ENCODE measurements at regions not wholly inside any gene's neighbourhood (a gene's known extent, or its start where the extent isn't known, plus 50 kb on each side); places are given as distances from the start of the nearest gene placed in this dataset.

DNA sequence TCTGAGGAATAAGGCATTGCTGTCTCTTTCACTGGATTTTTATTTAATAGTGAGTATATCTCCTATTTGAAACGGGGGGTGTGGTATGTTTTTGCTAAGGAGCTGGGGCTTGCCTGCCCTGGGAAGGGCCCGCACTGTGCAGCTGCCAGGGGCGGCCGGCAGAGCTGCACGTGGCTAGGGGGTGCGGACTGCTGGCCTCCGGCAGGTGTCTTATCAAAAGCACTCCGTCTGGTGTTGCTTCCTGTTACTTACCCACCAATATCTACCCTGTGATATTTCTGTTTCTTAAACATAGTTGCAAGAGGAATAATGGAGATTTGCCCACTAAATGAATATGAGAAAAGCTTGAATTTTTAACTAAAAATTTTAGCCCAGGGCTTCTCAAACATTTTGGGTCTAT is 232.0 kb downstream of the IRX1 start:
- no peak for DNase-seq

DNA sequence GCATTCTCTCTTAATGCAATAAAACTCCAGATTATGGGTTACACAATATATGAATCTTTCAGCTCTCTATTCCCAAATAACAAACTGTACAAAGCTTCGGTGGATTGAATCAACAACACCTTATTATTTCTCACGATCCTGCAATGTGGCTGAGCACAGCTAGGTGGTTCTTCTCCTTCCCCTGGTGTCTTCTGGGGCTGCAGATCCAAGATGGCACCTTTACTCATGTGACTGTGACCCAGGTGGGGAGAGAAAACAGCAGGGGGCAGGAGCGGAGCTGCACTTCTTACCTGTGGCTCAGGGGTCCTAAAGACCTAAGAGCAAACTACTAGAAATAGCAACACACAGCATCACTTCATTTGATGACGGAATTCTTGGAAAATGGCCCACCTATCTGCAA is 233.1 kb downstream of the IRX1 start:
- no peak for DNase-seq

GRCh38 chr5:3833566-3833965 is 237.9 kb downstream of the IRX1 start:
- no peak for DNase-seq

- DNase-seq, result no peak
These were observed 240.2 kb downstream of the IRX1 start for GRCh38 chr5:3835811-3836210.

GRCh38 chr5:3836528-3836927 is 240.9 kb downstream of the IRX1 start:
- no peak for DNase-seq

DNA sequence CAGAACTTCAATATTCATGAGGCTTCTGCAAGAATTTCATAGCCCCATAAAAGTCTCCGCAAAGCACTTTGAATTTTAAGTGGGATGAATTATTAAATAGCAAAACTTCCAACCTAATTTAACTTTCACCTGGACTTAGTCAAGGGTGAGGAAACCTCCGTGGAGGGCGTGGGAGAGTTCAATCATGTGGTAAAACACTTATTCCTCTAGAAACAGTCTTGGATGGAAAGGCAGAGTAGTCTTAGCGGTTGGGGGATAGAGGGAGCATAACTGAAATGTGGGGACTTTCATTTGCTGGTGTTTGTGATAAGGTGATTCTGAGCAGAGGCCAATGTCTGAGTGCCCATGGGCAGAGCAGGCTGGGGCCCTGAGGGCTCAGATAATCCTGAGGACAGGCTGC is 241.9 kb downstream of the IRX1 start:
- DNase-seq, result no peak

- DNase-seq, result no peak
These were observed 243.5 kb downstream of the IRX1 start for GRCh38 chr5:3839151-3839550.

DNA sequence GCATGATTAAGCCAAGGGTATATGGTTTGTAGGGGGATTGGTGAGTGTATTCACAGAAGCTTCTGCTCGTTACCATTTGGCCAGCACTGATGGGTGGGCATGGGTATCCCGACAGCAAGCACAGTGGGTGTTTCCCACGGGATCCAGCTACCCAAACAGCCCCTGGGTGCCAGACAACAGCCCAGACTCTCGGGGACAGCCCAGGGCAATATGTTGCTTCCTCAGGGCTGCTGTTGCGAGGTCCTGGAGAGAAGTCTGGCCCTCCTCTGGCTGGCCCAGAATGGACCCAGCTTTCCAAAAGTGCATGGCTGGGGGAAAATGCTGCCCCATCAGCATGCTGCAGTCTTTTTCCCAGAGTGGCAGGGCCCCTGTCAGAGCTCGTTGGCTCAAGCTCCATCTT is 247.0 kb downstream of the IRX1 start:
- DNase-seq, result no peak

GRCh38 chr5:3843706-3844105 is 248.1 kb downstream of the IRX1 start:
- DNase-seq, result no peak

DNA sequence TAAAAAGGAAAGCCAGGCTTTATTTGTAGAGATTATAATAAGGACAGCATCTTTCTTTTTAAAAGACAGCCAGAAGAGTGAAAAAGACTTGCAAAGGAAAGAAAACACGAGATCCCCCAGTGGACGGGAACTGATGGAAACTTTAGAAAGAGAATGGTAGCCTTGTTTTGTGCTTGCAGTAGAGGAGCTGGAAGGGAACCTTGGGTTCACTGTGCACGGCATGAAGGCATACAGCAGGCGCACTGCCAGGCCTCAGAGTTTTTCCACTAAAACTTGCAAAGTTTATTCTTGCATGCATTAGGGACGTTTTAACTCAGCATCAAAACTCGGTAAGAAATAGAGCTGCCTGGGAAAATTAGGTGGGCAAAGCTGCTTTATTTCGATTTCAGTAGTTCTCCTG is 248.6 kb downstream of the IRX1 start:
- no peak for DNase-seq

DNA sequence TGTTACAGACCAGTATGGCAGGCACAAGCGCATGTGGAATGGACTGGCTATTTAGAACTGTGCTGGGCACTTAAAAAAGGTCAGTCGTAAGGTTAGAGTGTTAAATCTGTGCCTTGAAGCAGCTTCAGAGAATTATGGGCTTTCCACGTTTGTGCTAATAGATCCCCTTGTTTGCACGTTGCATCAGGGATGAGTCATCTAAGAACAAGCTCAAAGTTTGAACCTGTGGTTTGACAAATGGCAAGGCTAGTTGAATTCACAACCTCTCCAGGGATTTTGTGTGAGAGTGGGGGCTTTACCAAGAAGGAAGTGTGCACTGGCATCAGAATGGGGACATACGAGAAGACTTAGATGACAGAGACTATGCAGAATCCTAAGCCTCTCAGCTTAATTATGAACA is 249.6 kb downstream of the IRX1 start:
- DNase-seq, result no peak

- DNase-seq, result no peak
These were observed 256.7 kb downstream of the IRX1 start for GRCh38 chr5:3852161-3852916.

DNA sequence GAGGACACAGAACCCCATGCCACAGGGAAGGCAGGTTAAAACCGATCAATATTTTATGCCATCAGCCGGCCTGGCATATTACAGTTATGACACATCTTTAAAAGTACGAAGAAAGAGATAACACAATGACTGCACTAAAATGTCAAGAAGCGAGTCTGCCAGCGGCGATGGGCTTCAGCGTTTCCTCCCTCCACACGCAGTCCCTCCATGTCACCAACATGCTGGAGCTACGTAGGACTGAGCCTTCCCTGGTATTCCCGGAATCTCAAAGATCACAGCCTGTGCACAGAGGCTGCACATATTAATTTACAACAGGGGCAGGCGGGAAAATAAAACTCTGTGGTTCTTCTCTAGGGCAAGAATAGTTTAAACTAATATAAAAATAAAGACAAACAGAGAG is 257.7 kb downstream of the IRX1 start:
- DNase-seq, result no peak

- DNase-seq, result no peak
These were observed 258.7 kb downstream of the IRX1 start for GRCh38 chr5:3854188-3854821.

DNA sequence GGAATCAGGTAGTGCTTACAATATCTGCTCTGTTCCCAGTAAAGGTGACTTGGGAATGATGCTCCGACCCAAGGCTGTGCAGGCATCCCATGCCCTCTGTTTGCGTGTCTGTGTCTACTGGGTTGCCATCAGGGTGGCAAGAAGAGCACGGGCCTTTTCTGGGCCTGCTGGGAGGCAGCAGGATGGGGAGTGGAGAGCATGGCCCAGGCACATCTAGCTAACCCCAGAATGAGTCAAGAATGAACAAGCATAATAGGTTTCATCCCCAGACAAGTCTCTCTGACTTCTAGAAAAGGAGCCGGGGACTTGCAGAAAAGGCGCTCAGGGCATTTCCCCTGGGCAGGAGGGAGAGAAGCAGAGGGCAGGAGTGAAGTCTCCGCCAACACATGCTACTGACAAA is 260.4 kb downstream of the IRX1 start:
- DNase-seq, result no peak

GRCh38 chr5:3858524-3858923 is 262.9 kb downstream of the IRX1 start:
- no peak for DNase-seq

DNA sequence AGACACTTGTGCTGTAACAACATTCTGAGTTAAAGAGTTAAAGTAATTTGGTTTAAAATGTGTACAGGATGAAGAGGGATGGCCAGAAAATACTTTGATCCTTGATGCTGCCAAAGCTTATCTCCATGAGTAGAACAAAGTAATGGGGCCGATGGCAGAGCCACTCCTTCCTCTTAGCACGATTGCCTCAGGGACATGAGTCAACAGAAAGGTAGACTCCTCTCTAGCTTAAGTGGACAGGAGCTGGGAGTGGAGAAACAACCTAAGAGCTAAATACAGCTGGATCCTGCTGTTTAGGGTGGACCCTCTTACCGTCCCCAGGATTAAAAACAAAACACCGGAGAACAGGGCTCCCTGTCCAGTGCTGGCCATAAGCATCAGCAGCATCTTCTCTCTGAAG is 267.3 kb downstream of the IRX1 start:
- DNase-seq, result no peak

DNA sequence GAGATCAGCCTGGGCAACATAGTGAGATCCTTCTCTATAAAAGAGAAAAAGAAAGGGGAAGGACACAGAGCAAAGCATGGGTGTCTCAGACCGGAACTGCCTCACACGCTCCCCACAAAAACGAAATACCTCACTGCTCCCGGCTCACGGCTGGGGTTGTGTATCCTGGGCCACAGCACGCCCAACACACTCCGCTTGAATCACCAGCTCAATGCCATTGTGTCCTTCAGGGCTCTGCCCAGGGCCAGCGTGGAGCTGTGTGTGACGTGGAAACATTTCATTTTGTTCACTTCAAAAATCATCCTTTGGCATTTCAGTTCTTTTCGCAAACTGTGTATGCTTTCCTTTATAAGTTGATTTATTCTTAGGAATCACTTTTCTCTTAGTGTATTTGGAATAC is 279.5 kb downstream of the IRX1 start:
- no peak for DNase-seq

- DNase-seq, result no peak
These were observed 282.6 kb downstream of the IRX1 start for GRCh38 chr5:3878267-3878666.

DNA sequence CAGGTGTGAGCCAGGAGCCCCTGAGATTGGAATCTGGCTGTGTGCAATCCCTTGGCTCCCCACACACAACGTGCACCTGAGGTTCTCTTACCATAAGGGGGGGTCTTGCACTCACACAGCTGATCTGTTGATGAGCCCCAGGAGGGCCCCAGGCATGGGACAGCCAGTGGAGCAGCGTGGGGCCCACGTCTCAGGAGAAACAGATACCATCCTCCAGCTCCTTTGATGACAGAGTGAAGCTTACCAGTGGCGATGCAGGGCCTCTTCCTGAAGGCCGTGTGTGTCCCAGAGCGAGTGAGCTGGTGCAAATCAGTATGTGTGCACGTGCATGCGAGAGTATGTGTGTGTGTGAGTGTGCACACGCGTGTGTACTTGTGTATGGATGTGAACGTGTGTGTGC is 287.4 kb downstream of the IRX1 start:
- no peak for DNase-seq

DNA sequence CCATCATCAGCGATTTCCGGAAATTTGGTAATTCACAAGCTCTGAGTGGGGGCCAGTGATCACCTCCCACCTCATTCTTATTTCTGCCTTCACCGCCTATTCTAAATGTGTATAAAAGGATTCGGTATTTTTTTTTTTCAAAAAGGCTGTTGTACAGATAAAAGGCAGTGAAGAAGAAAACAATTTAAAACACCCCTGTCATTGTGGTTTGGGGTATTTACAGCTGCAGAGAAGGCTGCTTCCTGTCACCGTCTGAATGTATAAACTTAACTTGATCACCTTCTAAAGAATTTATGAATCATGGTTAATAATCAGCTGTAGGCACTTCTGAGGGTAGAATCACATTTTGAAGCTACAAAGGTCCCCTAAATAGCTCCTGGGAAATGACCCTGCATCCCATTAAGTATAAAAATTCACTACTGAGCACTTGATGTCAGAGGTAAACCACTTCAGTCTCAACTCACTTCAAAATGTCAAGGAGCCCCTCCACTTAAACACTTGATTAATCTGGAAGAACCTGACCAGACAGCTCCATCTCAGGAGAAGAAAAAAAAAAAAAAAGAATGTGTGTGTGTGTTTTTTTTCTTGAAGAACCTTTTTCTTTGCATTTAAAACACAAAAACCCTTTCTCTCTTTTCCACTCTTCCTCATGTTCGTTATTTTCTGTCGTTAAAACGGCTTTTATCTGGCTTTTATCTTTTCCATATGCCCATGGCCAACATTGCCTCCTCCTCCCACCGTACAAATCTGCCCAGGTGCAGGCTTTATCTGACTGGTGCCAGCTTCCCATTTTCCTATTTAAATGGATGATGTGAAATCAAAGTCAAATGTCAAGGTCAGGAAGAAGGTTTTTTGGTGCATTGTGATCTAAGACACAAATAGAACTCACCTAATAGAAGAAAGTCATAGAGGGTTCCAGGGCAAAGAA is 291.2 kb downstream of the IRX1 start:
- no peak for DNase-seq

GRCh38 chr5:3888310-3888709 is 292.7 kb downstream of the IRX1 start:
- no peak for DNase-seq

DNA sequence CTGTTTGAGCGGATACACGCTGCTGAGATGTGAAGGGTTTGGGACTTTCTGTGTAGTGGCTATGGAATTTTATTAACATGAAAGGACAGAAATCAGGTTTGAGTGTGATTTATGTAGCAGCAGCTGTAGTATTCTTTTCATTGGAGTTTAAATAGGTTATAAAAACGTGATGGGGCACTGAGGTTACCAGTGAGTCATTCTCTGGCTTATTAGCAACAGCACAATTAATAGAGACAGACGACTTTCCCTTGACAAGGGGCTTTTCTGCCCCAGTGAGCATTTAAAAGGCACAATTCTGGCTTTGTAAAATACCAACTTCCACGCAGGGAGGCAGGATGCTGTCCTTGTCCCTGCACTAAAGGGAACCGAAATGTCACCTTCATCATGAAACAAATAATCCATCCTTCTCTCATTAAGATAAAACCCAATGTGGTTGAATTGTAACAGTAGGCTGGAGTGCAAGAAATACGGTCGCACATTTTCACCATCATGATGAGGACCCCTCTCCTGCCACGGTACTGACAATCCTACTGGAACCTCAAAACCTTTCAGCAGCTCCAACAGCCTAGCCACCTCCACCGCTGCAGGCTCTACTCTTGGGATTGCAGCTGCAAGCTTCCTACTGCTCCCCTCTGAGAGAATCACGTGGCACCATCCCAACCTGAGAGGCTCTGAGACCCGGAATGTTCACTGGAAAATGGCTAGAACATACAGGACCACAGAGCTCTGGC is 293.9 kb downstream of the IRX1 start:
- DNase-seq, result no peak
